ENCODE measurements at regions not wholly inside any gene's neighbourhood (a gene's known extent, or its start where the extent isn't known, plus 50 kb on each side); places are given as distances from the start of the nearest gene placed in this dataset.
"Not testable (repeated sequence)": the region's sequence is repeated elsewhere in the genome, so short reads cannot be mapped to it uniquely, and the experiment has no call there.

DNA sequence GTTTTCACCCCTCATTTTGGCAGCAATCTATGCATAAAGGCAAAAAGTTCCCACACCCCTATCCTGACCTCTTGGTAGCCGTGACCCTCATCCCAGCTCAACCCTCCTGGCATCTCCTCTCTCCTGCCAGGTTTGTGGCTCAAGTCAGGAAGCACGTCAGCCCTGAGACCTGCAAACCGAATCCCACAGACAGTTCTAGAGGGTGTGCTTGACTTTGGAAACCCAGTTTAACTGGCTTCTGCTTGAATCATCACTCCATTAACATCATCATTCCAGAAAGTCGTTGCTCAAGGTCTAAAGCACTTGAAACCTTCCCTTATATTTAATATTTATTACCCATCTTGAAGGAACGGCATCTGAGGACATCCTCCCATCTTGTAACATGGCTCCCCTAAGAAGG is 133.4 kb upstream of the ERG start:
- Histone ChIP-seq H3K27ac (ENCODE audit: low read length) (no peak overlapping the region), H3K27me3 (replicated peaks in 1 of 2; ENCODE audit: control insufficient read depth in 2 of 2, extremely low read depth in 1 of 2, insufficient read depth in 2 of 2, low read length in 1 of 2) (peaks cover 0 to 3% of the 10 kb centered on the region in 2 experiments), H3K9me3 (no peaks in the 10 kb centered on the region), H3K36me3 (ENCODE audit: control insufficient read depth in 2 of 2, extremely low read depth in 1 of 2, insufficient read depth in 1 of 2, low read length in 1 of 2) (no peaks in the 10 kb centered on the region), H3K4me1 (ENCODE audit: control insufficient read depth in 1 of 2, extremely low read depth in 1 of 2, insufficient read depth in 2 of 2, low read length in 2 of 2) (no peaks in the 10 kb centered on the region), H3K4me3 (ENCODE audit: control insufficient read depth in 1 of 2, extremely low read depth in 1 of 2, low read length in 1 of 2) (no peak overlapping the region)
- ChIA-PET POLR2A (no interaction called here), CTCF (no interaction called here)
- no peak overlapping the region for H3K4me3 Mint-ChIP-seq
- DNase-seq = no peak
- no peaks in the 10 kb centered on the region for H3K36me3 Mint-ChIP-seq
- no peak for ATAC-seq (replicated peaks in 1 of 4)
- no peak overlapping the region for H3K27ac Mint-ChIP-seq
- H3K4me1 Mint-ChIP-seq = no peaks in the 10 kb centered on the region
- WGBS (ENCODE audit: insufficient coverage) = 93% methylated on average over 3 of the region's 5 CpGs
- peaks cover 8 to 11% of the 10 kb centered on the region in 2 donors for H3K27me3 Mint-ChIP-seq
- peaks cover 9 to 11% (median 9%) of the 10 kb centered on the region in 3 donors for H3K9me3 Mint-ChIP-seq

DNA sequence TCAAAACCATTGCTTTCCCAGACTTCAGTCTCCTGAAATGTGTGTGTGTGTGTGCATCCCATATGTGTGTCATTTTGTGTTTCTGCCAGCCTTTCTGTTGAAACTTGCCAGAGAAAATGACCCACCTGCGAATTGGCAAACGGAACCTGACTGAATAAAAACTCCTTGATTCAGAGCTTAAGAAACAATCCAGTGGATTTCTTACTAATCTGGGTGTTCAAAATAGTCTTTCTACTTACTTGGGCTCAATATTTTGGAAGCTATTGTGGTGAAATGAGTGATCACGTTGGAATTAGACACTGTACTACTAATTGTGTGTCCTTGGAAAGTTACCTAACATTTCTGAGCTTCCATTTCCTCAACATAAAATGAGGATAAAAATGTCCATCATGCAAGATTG is 138.9 kb upstream of the ERG start:
- DNase-seq = no peak
- H3K27me3 ChIP-seq (replicated peaks in 1 of 2; ENCODE audit: control insufficient read depth in 2 of 2, extremely low read depth in 1 of 2, insufficient read depth in 2 of 2, low read length in 1 of 2) = peaks cover 0 to 5% of the 10 kb centered on the region in 2 experiments
- no peak for ATAC-seq (replicated peaks in 1 of 4)
- no peaks in the 10 kb centered on the region for H3K36me3 Mint-ChIP-seq
- no peak overlapping the region for H3K4me3 ChIP-seq (ENCODE audit: control insufficient read depth in 1 of 2, extremely low read depth in 1 of 2, low read length in 1 of 2)
- no peaks in the 10 kb centered on the region for H3K9me3 ChIP-seq
- 80% methylated on average over 2 of the region's 3 CpGs for WGBS (ENCODE audit: insufficient coverage)
- no peak overlapping the region for H3K27ac Mint-ChIP-seq
- peaks cover 15 to 16% of the 10 kb centered on the region in 2 donors for H3K27me3 Mint-ChIP-seq
- peaks cover 0 to 7% (median 6%) of the 10 kb centered on the region in 3 donors for H3K4me1 Mint-ChIP-seq
- no peaks in the 10 kb centered on the region for H3K4me1 ChIP-seq (ENCODE audit: control insufficient read depth in 1 of 2, extremely low read depth in 1 of 2, insufficient read depth in 2 of 2, low read length in 2 of 2)
- H3K36me3 ChIP-seq (ENCODE audit: control insufficient read depth in 2 of 2, extremely low read depth in 1 of 2, insufficient read depth in 1 of 2, low read length in 1 of 2) = no peaks in the 10 kb centered on the region
- peaks cover 0 to 17% (median 4%) of the 10 kb centered on the region in 3 donors for H3K9me3 Mint-ChIP-seq
- CTCF ChIA-PET = no interaction called here
- no peak overlapping the region for H3K27ac ChIP-seq (ENCODE audit: low read length)
- POLR2A ChIA-PET = no interaction called here
- no peak overlapping the region for H3K4me3 Mint-ChIP-seq

DNA sequence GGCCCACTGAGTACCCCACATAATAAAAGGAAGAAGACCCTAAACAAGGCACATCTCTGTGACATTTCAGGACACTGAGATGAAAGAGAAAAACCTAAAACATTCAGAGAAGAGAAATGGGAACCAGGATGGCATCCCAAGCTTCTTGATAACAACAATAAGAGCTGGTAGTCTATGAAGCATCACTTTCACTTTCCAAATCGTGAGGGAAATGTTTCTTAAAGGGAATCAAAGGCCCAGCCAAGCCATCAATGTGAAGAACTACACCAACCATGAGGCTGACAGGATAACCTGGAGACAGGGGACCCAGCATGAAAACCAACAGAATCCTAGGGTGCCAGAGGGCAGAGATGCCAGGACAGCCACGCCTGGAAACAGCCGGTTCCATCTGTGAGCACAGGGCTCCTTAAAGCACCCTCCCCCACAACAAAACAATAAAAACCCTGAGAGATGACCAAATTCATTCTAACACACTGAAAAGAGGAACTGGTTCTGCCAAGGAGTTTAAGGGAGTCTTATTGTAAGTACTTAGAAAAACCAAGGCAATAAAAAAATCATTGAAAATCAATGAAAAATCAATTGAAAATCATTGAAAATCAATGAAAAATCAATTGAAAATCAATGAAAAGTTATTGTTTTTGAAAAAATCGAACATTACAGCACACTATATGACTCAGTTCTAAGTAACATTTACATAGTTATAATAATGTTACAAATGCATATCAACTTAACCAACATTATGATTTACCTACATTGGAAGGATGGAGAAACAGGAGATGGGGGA is 141.5 kb upstream of the ERG start:
- Mint-ChIP-seq H3K36me3 (no peaks in the 10 kb centered on the region), H3K4me3 (no peak overlapping the region), H3K27me3 (peaks cover 13 to 15% of the 10 kb centered on the region in 2 donors), H3K4me1 (peaks cover 0 to 7% (median 6%) of the 10 kb centered on the region in 3 donors), H3K9me3 (peaks cover 0 to 16% (median 4%) of the 10 kb centered on the region in 3 donors), H3K27ac (no peak overlapping the region)
- DNase-seq (no peak), ATAC-seq (replicated peaks in 1 of 4) (no peak)
- Histone ChIP-seq H3K36me3 (ENCODE audit: control insufficient read depth in 2 of 2, extremely low read depth in 1 of 2, insufficient read depth in 1 of 2, low read length in 1 of 2) (no peaks in the 10 kb centered on the region), H3K27ac (ENCODE audit: low read length) (no peak overlapping the region), H3K4me1 (ENCODE audit: control insufficient read depth in 1 of 2, extremely low read depth in 1 of 2, insufficient read depth in 2 of 2, low read length in 2 of 2) (no peaks in the 10 kb centered on the region), H3K9me3 (no peaks in the 10 kb centered on the region), H3K4me3 (ENCODE audit: control insufficient read depth in 1 of 2, extremely low read depth in 1 of 2, low read length in 1 of 2) (no peak overlapping the region), H3K27me3 (replicated peaks in 1 of 2; ENCODE audit: control insufficient read depth in 2 of 2, extremely low read depth in 1 of 2, insufficient read depth in 2 of 2, low read length in 1 of 2) (peaks cover 0 to 11% of the 10 kb centered on the region in 2 experiments)
- POLR2A ChIA-PET = no interaction called here
- WGBS (ENCODE audit: insufficient coverage) = no CpG with 5 or more reads among the region's 4 CpGs
- CTCF ChIA-PET = no interaction called here

DNA sequence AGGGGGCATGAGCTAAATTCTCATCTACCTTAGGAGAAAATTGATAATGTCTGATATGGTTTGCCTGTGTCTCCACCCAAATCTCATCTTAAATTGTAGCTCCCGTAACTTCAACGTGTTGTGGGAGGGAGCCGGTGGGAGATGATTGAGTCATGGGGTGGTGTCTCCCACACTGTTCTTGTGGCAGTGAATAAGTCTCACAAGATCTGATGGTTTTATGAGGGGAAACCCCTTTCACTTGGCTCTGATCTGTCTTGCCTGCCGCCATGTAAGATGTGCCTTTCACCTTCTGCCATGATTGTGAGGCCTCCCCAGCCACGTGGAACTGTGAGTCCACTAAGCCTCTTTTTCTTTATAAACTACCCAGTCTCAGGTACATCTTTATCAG is 142.1 kb upstream of the ERG start:
- DNase-seq; ATAC-seq (replicated peaks in 1 of 4); H3K4me3 Mint-ChIP-seq; H3K4me1 ChIP-seq (ENCODE audit: control insufficient read depth in 1 of 2, extremely low read depth in 1 of 2, insufficient read depth in 2 of 2, low read length in 2 of 2); H3K4me1 Mint-ChIP-seq; H3K4me3 ChIP-seq (ENCODE audit: control insufficient read depth in 1 of 2, extremely low read depth in 1 of 2, low read length in 1 of 2); POLR2A ChIA-PET; H3K36me3 Mint-ChIP-seq; CTCF ChIA-PET; H3K27ac ChIP-seq (ENCODE audit: low read length); H3K36me3 ChIP-seq (ENCODE audit: control insufficient read depth in 2 of 2, extremely low read depth in 1 of 2, insufficient read depth in 1 of 2, low read length in 1 of 2); H3K27ac Mint-ChIP-seq; H3K9me3 ChIP-seq: not testable (repeated sequence)
- Mint-ChIP-seq H3K27me3 (peaks cover 16% of the 10 kb centered on the region in 2 donors), H3K9me3 (peaks cover 0 to 14% (median 4%) of the 10 kb centered on the region in 3 donors)
- peaks cover 0 to 12% of the 10 kb centered on the region in 2 experiments for H3K27me3 ChIP-seq (replicated peaks in 1 of 2; ENCODE audit: control insufficient read depth in 2 of 2, extremely low read depth in 1 of 2, insufficient read depth in 2 of 2, low read length in 1 of 2)
- WGBS (ENCODE audit: insufficient coverage) = 80% methylated on average over 1 of the region's 5 CpGs

DNA sequence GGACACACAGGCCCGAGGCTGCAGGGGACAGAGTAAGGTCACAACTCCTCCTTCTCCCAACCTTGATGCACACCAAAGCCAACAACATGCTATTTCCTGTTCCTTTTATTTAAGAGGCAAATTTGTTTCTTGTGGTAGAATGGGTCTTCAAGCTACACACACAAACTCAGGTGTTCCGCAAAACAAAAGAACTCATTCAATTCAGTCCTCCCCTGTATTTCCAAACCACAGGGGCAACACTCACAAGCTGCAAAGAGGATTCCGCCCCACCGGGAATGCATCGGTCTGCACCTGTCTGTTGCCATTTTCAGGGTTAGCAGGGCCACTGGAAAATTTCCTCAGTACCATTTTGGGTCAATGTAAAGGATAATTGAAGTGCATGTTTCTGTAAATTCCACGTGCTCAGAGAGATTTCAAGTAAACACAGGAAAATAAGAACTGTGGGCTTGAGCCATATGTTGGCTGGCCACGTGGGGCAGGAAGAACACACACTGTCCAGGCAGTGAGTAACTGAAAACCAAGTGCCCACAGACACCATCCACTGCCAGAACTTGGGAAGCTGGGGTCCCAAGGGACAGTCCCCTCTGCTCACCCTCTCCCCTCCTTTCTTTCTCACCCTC is 145.2 kb upstream of the ERG start:
- H3K27ac ChIP-seq (ENCODE audit: low read length) = no peak overlapping the region
- WGBS (ENCODE audit: insufficient coverage) = 40% methylated on average over 3 of the region's 7 CpGs
- Mint-ChIP-seq H3K4me3 (no peak overlapping the region), H3K9me3 (peaks cover 0 to 7% (median 4%) of the 10 kb centered on the region in 3 donors), H3K36me3 (no peaks in the 10 kb centered on the region), H3K27ac (no peak overlapping the region), H3K4me1 (peaks cover 0 to 7% (median 6%) of the 10 kb centered on the region in 3 donors), H3K27me3 (peaks cover 23 to 28% of the 10 kb centered on the region in 2 donors)
- ChIA-PET CTCF (no interaction called here), POLR2A (no interaction called here)
- H3K9me3 ChIP-seq = no peaks in the 10 kb centered on the region
- H3K4me3 ChIP-seq (ENCODE audit: control insufficient read depth in 1 of 2, extremely low read depth in 1 of 2, low read length in 1 of 2) = no peak overlapping the region
- H3K27me3 ChIP-seq (replicated peaks in 1 of 2; ENCODE audit: control insufficient read depth in 2 of 2, extremely low read depth in 1 of 2, insufficient read depth in 2 of 2, low read length in 1 of 2) = peaks cover 0 to 9% of the 10 kb centered on the region in 2 experiments
- H3K36me3 ChIP-seq (ENCODE audit: control insufficient read depth in 2 of 2, extremely low read depth in 1 of 2, insufficient read depth in 1 of 2, low read length in 1 of 2) = no peaks in the 10 kb centered on the region
- ATAC-seq (replicated peaks in 1 of 4) (no peak), DNase-seq (no peak)
- H3K4me1 ChIP-seq (ENCODE audit: control insufficient read depth in 1 of 2, extremely low read depth in 1 of 2, insufficient read depth in 2 of 2, low read length in 2 of 2) = no peaks in the 10 kb centered on the region

DNA sequence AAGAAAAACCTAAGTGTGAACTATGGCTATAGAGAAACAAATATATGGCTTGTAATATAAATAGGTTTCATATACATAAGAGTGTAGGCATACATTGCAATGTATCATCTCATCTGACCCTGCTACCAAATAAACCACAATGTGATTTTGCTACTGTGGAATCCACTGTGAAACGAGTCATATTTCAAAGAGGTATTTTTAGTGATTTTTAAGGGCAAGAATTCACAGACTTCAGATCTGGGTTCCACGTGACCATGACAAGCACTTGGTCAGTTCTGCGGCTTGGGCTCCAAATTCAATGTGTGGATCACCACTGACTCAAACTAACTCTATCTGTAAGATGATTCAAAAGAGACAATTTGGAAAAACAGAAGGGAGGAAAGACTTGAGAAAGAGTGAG is 147.0 kb upstream of the ERG start:
- WGBS (ENCODE audit: insufficient coverage) = no CpG with 5 or more reads among the region's 3 CpGs
- Mint-ChIP-seq H3K27me3 (peaks cover 26 to 33% of the 10 kb centered on the region in 2 donors), H3K4me1 (no peaks in the 10 kb centered on the region), H3K36me3 (no peaks in the 10 kb centered on the region), H3K27ac (no peak overlapping the region), H3K9me3 (peaks cover 0 to 4% (median 4%) of the 10 kb centered on the region in 3 donors), H3K4me3 (no peak overlapping the region)
- no peak for ATAC-seq (replicated peaks in 1 of 4)
- no peak overlapping the region for H3K27ac ChIP-seq (ENCODE audit: low read length)
- H3K9me3 ChIP-seq = no peaks in the 10 kb centered on the region
- no peak for DNase-seq
- ChIA-PET CTCF (no interaction called here), POLR2A (no interaction called here)
- H3K27me3 ChIP-seq (replicated peaks in 1 of 2; ENCODE audit: control insufficient read depth in 2 of 2, extremely low read depth in 1 of 2, insufficient read depth in 2 of 2, low read length in 1 of 2) = peaks cover 0 to 10% of the 10 kb centered on the region in 2 experiments
- no peaks in the 10 kb centered on the region for H3K4me1 ChIP-seq (ENCODE audit: control insufficient read depth in 1 of 2, extremely low read depth in 1 of 2, insufficient read depth in 2 of 2, low read length in 2 of 2)
- no peaks in the 10 kb centered on the region for H3K36me3 ChIP-seq (ENCODE audit: control insufficient read depth in 2 of 2, extremely low read depth in 1 of 2, insufficient read depth in 1 of 2, low read length in 1 of 2)
- no peak overlapping the region for H3K4me3 ChIP-seq (ENCODE audit: control insufficient read depth in 1 of 2, extremely low read depth in 1 of 2, low read length in 1 of 2)
